ENCODE measurements at regions not wholly inside any gene's neighbourhood (a gene's known extent, or its start where the extent isn't known, plus 50 kb on each side); places are given as distances from the start of the nearest gene placed in this dataset.
"Not testable (repeated sequence)": the region's sequence is repeated elsewhere in the genome, so short reads cannot be mapped to it uniquely, and the experiment has no call there.

GRCh38 chr18:75962036-75962572, 532.9 kb downstream of the ZNF516 start:
- Histone ChIP-seq H3K4me1 (replicated peaks in 1 of 2) (no peaks in the 10 kb centered on the region), H3K4me3 (no peak overlapping the region), H3K27ac (no peak overlapping the region), H3K27me3 (no peaks in the 10 kb centered on the region), H3K9me3 (replicated peaks in 1 of 3) (no peaks in the 10 kb centered on the region), H3K36me3 (replicated peaks in 1 of 2) (no peaks in the 10 kb centered on the region)
- DNase-seq: no peak
- intact Hi-C loops (cut with DNase I): no loop called here
- 75 to 81% (median 77%) methylated on average over 7 of the region's 7 CpGs for WGBS, 4 donors
- TF ChIP-seq POLR2A (IDR thresholded peaks at IDR 0.05): no peak
- TF ChIP-seq CTCF (IDR thresholded peaks at IDR 0.05): no peak

GRCh38 chr18:75960356-75960755, 532.9 kb upstream of the SMIM21 start:
- WGBS, 4 donors: 62 to 91% (median 85%) methylated on average over 4 of the region's 4 CpGs
- intact Hi-C loops (cut with DNase I); H3K4me1 ChIP-seq (replicated peaks in 1 of 2); H3K27ac ChIP-seq; H3K4me3 ChIP-seq; H3K36me3 ChIP-seq (replicated peaks in 1 of 2); DNase-seq; H3K27me3 ChIP-seq; H3K9me3 ChIP-seq (replicated peaks in 1 of 3): not testable (repeated sequence)

GRCh38 chr18:75959150-75959549, 531.6 kb upstream of the SMIM21 start:
- no peaks in the 10 kb centered on the region for H3K9me3 ChIP-seq (replicated peaks in 1 of 3)
- H3K4me1 ChIP-seq (replicated peaks in 1 of 2): no peaks in the 10 kb centered on the region
- intact Hi-C loops (cut with DNase I): no loop called here
- no peak for DNase-seq
- H3K36me3 ChIP-seq (replicated peaks in 1 of 2): no peaks in the 10 kb centered on the region
- no peak overlapping the region for H3K4me3 ChIP-seq
- no peaks in the 10 kb centered on the region for H3K27me3 ChIP-seq
- H3K27ac ChIP-seq: no peak overlapping the region
- TF ChIP-seq POLR2A (IDR thresholded peaks at IDR 0.05) (no peak), CTCF (IDR thresholded peaks at IDR 0.05) (no peak)

GRCh38 chr18:75958683-75959082, 531.2 kb upstream of the SMIM21 start:
- H3K27me3 ChIP-seq: no peaks in the 10 kb centered on the region
- TF ChIP-seq CTCF (IDR thresholded peaks at IDR 0.05): no peak
- TF ChIP-seq POLR2A (IDR thresholded peaks at IDR 0.05): no peak
- no peak overlapping the region for H3K27ac ChIP-seq
- H3K36me3 ChIP-seq (replicated peaks in 1 of 2): no peaks in the 10 kb centered on the region
- DNase-seq: no peak
- no peaks in the 10 kb centered on the region for H3K9me3 ChIP-seq (replicated peaks in 1 of 3)
- intact Hi-C loops (cut with DNase I): no loop called here
- H3K4me3 ChIP-seq: no peak overlapping the region
- H3K4me1 ChIP-seq (replicated peaks in 1 of 2): no peaks in the 10 kb centered on the region
- WGBS, 4 donors: 62 to 95% (median 86%) methylated on average over 1 of the region's 1 CpG

- DNase-seq: no peak
- Histone ChIP-seq H3K9me3 (replicated peaks in 1 of 3) (peaks cover 0 to 5% (median 0%) of the 10 kb centered on the region in 3 donors), H3K36me3 (replicated peaks in 1 of 2) (no peaks in the 10 kb centered on the region), H3K4me3 (no peak overlapping the region), H3K27ac (no peak overlapping the region), H3K4me1 (replicated peaks in 1 of 2) (no peaks in the 10 kb centered on the region), H3K27me3 (no peaks in the 10 kb centered on the region)
- intact Hi-C loops (cut with DNase I): no loop called here
- TF ChIP-seq CTCF (IDR thresholded peaks at IDR 0.05): no peak
- no peak for TF ChIP-seq POLR2A (IDR thresholded peaks at IDR 0.05)
- 55 to 74% (median 67%) methylated on average over 4 to 5 of the region's 5 CpGs for WGBS, 4 donors
Measured at GRCh38 chr18:75945265-75945933, 517.9 kb upstream of the SMIM21 start.

Data from adrenal gland (tissue), 9 donors.